Fibroblast of skin of scalp (primary cell): ENCODE measurements at regions not wholly inside any gene's neighbourhood (a gene's known extent, or its start where the extent isn't known, plus 50 kb on each side); places are given as distances from the start of the nearest gene placed in this dataset.

ENCODE experiments used
- DNase-seq: peaks from one replicate; pipeline ENCODE4 v3.0.0-alpha.2; 2013

DNA sequence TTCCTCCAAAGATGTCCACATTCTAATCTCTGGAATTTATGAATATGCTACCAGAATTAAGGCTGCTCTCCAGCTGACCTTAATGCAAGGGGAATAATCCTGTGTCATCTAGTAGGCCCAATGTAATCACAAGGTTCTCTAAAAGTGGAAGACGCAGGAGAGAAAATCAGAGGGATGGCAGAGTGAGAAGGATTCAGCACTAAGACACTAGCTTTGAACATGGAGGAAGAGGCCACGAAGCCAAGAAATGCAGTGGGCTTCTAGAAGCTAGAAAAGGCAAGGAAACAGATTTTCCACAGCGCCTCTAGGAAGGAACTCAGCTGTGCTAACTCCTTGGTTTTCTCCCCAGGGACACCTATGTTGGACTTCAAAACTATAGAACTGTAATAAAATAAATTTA, 240.7 kb upstream of the TRAM1L1 start:
- no peak for DNase-seq

GRCh38 chr4:117327491-117327890, 242.1 kb upstream of the TRAM1L1 start:
- no peak for DNase-seq

DNA sequence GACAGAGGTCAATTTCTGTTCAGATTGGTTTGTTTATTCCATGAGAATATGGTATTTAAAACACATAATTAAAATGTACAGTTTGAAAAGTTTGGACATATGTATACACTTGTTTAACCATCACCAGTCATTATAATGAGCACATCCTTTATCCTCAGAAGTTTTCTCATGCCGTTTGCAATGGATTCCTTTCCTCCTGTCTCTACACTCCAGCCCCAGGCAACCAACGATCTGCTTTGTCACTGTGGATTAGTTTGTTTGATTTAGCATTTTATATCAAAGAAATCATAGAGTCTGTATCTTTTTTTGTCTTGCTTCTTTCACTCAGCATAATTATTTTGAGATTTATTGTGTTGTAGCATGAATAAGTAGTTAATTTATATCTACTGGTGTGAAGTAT, 243.0 kb upstream of the TRAM1L1 start:
- DNase-seq = no peak

- DNase-seq = no peak
These were observed 246.4 kb upstream of the TRAM1L1 start for GRCh38 chr4:117331817-117332216.

DNA sequence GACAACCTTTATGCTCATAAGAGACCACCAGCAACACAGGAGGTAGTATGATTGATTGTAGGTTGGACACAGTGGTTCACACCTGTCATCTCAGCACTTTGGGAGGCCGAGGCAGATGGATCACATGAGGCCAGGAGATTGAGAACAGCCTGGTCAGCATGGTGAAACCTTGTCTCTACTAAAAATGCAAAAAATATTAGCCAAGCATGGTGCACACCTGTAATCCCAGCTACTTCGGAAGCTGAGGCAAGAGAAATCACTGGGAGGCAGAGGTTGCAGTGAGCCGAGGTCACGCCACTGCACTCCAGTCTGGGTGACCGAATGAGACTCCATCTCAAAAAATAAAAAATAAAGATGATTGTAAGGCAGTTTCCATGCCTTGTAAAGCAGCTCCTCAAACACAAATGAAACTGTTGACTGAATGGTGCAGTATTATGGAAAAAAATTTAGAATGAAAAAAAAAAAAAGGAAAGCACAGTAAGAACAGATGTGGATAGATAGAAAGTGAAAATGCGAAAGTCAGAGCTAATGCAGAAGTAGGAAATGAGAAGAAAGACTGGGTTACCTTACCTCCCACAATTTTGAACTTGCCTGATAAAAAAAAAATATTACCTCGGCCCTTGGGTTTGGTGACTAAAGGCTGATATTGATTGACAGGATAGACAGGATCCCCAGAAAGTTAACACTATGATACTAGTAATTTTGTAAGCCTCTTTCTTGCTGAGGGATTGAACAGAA, 249.2 kb upstream of the TRAM1L1 start:
- DNase-seq = no peak

GRCh38 chr4:117357437-117357836, 272.1 kb upstream of the TRAM1L1 start:
- DNase-seq = peak; percentile 17

DNA sequence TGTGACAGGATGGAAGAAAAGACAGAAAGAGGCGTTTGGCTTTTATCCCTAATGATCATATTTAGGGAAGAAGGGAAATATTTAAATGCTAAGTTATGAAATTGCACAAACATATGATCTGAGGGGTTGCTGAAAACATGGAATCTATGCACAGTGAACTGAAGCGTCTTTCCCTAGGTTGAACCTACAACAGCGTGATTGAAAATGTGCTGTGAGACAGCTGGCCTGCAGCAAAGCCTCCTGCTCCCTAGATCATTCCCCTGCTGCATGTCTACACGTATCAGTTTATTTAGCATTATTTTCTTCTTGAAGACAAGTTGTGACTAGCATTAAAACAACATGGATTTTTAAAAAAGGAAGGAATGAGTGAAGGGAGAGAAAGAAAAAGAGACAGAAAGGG, 272.5 kb upstream of the TRAM1L1 start:
- no peak for DNase-seq

DNA sequence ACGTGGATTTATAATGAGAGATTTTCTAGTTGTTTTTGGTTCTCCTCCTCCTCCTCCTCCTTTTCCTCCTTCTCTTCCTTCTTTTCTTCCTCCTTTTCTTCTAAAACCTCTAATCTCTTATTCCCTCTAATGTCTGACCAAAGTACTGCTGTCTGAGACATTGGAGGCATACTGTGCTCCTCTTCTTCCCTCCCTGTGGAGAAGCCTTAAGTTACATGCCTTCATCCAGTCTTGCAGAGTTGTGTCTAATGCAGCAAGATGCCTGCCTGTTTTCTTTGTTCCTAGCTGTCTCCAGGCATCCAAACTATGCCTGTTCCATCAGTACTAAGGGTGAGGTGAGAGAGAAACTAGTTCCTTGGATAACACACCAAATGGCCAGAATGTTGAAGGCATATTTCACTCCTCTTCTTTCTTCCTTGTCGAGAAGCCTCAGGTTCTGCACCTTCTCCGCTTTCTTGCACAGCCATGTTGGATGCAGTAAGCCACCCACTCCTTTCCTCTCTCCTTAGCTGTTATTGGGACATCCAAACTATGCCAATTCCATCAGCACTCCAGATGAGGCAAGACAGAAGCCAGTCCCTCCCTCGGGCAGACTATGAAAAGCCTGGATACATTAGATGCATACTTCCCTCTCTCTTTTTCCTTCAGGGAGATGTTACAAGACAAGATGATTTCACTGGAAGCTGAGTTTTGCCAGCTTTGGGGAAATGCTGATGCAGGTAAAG, 285.7 kb upstream of the TRAM1L1 start:
- DNase-seq = no peak

DNA sequence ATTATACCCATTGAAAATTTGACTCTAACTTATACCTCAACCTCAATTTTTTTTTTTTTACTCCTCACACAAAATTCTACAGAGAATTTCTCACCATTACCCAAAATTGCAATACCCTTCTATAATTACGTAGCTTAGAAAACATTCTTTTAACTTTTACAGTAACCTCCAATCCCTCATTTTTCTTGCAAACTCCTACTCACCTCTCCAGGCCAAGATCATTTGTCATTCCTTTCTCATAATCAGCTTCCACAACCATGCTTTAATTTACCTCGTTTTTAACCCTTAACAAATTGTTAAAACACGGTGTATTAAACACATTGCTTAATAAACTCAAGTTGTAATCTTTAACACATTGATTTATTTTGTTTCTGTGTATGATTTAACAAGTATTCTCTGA, 289.7 kb upstream of the TRAM1L1 start:
- no peak for DNase-seq

DNA sequence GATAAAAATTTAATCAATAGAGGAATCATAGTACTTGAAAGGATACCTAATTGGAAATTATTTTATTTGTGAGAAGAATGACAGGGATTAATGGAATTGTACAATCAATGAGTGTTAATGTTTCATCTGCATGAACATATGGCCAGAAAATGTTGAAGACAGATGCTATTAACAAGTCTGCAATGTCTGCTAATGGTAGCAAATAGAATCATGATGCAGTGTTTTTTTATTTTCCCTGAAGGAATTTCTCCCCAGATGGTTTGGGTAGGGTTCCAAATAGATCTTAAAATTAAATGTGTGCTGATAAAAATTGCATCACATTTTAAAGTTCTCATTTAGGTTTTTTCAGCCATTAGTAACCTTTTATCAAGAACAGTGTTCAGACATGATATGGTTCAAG, 291.3 kb upstream of the TRAM1L1 start:
- DNase-seq = no peak

DNA sequence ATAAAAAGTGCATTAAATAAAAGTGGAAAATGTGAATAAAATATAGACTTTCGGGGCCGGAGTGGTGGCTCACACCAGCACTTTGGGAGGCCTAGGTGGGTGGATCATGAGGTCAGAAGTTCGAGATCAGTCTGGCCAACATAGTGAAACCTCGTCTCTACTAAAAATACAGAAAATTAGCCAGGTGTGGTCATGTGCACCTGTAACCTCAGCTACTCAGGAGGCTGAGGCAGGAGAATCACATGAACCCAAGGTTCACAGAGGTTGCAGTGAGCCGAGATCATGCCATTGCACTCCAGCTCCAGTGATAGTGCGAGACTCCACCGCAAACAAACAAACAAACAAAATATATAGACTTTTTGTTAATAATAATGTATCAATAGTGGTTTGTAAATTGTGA, 293.6 kb upstream of the TRAM1L1 start:
- DNase-seq = no peak

DNA sequence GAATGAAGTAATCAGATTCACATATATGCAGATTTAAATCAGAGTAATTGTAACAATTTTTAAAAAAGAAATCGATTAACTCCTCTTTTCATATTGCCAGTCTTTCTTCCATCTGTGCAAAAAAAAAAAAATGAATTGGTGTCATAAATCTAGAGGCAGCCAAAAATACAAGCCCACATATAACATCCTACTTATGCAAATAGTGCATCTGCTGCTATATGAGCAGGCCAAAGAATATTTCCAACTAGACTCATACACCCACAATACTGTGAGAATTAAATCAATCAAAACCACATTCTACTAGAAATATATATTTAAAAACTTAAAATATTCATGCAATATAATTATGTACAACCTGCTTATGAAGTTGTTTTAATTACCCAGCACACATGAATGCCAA, 298.1 kb upstream of the TRAM1L1 start:
- no peak for DNase-seq

GRCh38 chr4:117385526-117385925, 300.1 kb upstream of the TRAM1L1 start:
- peak; percentile 12 for DNase-seq

DNA sequence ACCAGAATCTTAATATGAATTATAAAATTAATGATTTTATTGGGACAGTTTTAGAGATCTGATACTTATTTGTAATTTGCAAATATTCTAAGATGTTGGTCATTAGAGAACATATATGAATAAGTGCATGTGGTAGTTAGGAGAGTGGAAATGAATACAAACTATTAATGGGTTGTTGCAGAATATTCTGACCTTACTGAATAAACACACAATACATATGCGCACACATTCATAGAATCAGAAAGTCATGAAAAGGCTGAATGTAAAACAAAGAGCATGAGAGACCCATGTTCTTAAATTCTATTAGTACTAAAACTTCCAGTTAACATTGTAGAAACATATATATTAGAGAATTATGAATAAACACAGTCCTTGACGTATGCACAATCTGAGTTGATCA, 301.7 kb upstream of the TRAM1L1 start:
- no peak for DNase-seq

DNA sequence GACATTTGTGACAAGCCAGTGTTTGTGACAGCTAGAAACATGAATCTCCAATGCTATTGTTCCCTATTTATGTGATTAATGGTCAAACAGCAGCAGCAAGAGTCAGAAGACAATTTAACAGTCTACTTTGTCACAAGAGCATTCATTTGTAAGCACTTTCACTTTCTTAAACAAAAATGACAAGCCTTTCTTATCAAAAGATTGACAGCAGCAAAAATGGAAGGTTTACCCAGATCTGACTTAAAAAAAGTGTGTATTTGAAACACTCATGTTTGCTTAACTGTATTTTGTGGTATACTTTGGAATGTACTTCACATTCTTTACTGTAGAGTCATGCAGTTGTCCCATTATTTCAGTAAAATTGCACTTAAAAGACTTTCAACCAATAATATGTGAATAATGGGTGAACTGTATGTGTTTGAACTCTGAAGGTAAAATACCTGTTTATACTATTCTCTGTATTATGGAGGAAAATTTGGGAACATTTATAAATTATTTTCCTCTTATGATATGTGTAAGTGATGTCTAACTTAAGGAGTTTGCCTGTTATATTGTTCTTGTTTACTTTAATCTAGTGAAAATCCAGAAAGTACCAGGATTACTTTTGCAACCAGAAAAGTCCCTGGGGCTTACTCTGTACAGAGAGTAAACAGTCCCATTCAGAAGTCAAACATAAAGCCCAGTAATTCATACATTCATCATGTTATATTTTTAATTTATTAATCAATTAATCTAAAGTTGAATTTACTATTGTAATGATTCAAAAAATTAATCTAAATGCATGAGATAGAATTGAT, 314.9 kb upstream of the TRAM1L1 start:
- DNase-seq = peak; percentile 77

DNA sequence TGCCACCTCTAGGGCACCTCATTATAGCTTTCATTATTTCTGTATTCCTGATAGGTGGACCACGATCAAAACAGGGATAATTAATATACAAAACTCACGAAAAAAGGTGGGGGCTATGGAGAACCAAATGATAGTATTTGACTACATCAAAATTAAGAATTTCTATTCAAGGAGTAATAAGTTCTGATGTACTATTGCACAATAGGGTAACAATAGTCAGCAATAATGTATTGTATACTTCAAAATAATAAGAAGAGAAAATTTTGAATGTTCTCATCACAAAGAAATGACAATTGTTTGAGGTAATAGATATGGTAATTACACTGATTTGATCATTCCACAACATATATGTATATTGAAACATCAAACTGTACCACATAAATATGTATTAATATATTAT, 327.3 kb upstream of the TRAM1L1 start:
- no peak for DNase-seq

DNA sequence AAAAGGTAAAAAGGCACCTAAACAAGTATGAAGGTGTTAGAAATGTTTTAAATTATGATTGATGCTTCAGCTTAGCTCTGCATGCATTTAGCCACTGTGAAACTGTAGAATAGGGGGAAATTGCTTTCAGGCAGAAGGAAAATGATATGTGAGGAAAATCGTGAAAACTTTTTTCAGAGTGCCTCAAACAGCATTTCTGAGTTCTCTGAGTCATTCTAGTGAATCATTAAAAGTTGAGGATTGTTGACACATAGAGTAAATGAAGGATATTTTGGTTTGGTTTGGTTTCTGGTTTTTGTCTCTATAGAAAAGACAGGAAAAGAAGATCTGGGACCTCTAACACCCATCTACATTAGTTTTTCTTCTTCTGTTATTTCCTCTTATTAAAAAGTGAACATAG, 332.5 kb upstream of the TRAM1L1 start:
- DNase-seq = peak; percentile 15

DNA sequence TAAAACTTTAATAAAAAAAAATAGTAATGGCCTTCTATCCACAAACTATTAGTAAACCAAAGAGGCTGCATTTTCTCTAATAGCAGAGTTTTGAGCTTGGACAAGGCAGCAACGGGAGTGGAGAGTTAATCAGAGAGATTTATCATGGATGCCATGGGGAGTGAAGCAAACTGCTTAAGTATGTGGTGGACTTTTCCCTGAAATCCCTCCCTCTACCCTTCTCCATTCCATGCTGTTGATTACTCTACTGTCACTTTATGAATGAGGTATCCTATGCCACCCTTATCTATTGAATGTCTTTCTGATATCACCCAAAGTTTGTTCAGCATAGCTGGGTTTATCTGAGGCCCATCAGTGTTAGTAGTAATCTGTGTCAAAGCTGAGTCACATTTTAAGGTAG, 335.6 kb upstream of the TRAM1L1 start:
- no peak for DNase-seq

DNA sequence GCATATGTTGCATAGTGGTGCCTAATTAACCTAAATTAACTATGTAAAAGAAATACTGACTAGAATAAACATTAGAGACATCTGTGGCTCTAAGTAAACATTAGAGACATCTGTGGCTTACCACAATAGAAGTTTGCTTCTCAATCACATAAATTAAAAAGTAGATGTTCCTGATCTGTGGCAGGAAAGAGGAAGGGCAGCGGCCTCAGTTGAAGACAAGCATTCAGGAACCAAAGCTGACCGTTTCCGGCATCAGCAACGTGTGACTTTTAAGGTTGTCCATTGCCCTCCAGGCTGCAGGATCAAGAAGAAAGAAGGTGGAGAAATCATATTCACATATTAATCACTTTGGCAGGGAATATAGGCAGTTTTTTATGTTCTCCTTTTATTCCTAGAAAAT, 336.3 kb upstream of the TRAM1L1 start:
- DNase-seq = no peak

DNA sequence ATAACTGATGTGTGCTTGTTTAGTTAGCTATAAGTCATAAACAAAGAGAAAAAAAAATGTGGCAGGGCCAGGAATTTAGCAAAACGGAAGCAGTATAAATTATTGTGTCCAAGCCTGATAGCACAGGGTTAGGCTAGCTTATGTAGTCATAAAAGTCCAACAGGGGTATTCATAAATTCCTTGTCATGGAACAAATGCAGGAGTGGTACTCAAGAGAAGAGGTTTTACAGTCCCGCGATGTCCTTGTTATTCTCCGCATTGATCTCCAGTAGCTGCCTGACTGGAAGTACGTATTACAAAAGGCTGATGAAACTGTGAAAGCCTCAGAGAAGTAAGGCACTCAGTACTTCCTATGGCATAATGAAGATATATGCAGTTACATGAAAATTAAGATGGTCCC, 336.9 kb upstream of the TRAM1L1 start:
- no peak for DNase-seq

- DNase-seq = no peak
These were observed 340.3 kb upstream of the TRAM1L1 start for GRCh38 chr4:117425636-117426035.

DNA sequence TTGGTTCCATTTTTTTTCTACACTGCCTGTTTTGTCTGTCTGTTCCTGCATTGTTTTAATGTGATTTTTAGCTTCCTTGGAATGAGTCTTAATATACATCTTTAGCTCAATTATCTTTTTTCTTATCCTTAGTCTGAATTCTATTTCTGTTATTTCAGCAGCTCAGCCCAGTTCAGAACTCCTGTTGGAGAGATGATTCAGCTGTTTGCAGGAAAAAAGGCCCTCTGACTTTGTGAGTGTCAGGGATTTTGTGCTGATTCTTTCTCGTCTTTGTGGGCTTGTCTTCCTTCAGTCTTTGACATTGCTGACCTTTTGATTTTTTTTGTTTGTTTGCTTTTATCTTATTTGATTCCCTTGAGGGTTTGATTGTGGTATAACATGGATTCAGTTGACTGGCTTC, 343.2 kb upstream of the TRAM1L1 start:
- no peak for DNase-seq

GRCh38 chr4:117429061-117429460, 343.7 kb upstream of the TRAM1L1 start:
- peak; percentile 3 for DNase-seq

DNA sequence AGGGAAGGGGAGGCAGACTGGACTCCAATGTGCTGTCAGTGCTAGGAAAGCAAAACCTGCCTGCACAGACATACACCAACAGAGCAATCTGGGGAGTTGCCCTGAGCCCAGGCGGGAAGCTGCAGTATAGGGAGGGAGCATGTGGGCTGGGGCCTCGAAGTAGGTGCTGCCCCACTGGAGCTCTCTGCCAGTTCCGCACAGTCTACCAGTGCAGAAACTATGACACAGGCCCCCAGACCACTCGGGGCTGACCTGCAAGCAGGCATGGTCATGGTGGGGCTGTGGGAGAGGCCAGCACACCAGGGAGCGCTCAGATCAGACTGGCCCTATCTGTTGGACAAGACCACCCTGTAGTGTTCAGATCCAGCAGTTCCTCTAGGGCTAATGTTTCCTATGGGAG, 344.1 kb upstream of the TRAM1L1 start:
- DNase-seq = no peak
